HG03045 (cell line): ENCODE measurements at regions not wholly inside any gene's neighbourhood (a gene's known extent, or its start where the extent isn't known, plus 50 kb on each side); places are given as distances from the start of the nearest gene placed in this dataset.

Source experiments
- ATAC-seq: cut with Tn5 transposase; IDR thresholded peaks from one replicate; pipeline ENCODE4 v1.9.1; 2021; ENCODE audit warnings: mild to moderate bottlenecking, moderate library complexity; ENCODE audit not compliant: unreplicated experiment

GRCh38 chr12:73330584-73331351 lies 1058.6 kb downstream of the TRHDE start:
- ATAC-seq = no peak

- ATAC-seq = no peak
These were observed 1069.5 kb downstream of the TRHDE start for GRCh38 chr12:73341559-73342247.

- no peak for ATAC-seq
These were observed 1070.6 kb downstream of the TRHDE start for GRCh38 chr12:73342733-73343132.

GRCh38 chr12:73352826-73353225 lies 1080.7 kb downstream of the TRHDE start:
- ATAC-seq = no peak

GRCh38 chr12:73361156-73361863 lies 1089.1 kb downstream of the TRHDE start:
- no peak for ATAC-seq

GRCh38 chr12:73361864-73362230 lies 1089.7 kb downstream of the TRHDE start:
- no peak for ATAC-seq

- no peak for ATAC-seq
These were observed 1090.5 kb downstream of the TRHDE start for GRCh38 chr12:73362666-73363065.

GRCh38 chr12:73372856-73373255 lies 1100.7 kb downstream of the TRHDE start:
- ATAC-seq = no peak

- no peak for ATAC-seq
These were observed 1102.2 kb downstream of the TRHDE start for GRCh38 chr12:73374360-73374759.

GRCh38 chr12:73383584-73384222 lies 1111.5 kb downstream of the TRHDE start:
- no peak for ATAC-seq

GRCh38 chr12:73384592-73384991 lies 1112.4 kb downstream of the TRHDE start:
- no peak for ATAC-seq

- ATAC-seq = no peak
These were observed 1118.1 kb downstream of the TRHDE start for GRCh38 chr12:73390261-73390660.

- ATAC-seq = no peak
These were observed 1124.6 kb upstream of the ATXN7L3B start for GRCh38 chr12:73413051-73413450.

- no peak for ATAC-seq
These were observed 1123.7 kb upstream of the ATXN7L3B start for GRCh38 chr12:73413974-73414373.

- ATAC-seq = no peak
These were observed 1122.7 kb upstream of the ATXN7L3B start for GRCh38 chr12:73414926-73415325.

- no peak for ATAC-seq
These were observed 1119.1 kb upstream of the ATXN7L3B start for GRCh38 chr12:73418541-73418940.

- ATAC-seq = no peak
These were observed 1115.8 kb upstream of the ATXN7L3B start for GRCh38 chr12:73421832-73422231.

GRCh38 chr12:73424484-73424883 lies 1113.2 kb upstream of the ATXN7L3B start:
- no peak for ATAC-seq

- ATAC-seq = no peak
These were observed 1091.8 kb upstream of the ATXN7L3B start for GRCh38 chr12:73445658-73446324.

- no peak for ATAC-seq
These were observed 1084.8 kb upstream of the ATXN7L3B start for GRCh38 chr12:73452672-73453469.
